HL-60 (cell line): ENCODE measurements at regions not wholly inside any gene's neighbourhood (a gene's known extent, or its start where the extent isn't known, plus 50 kb on each side); places are given as distances from the start of the nearest gene placed in this dataset.

Experiments
- DNase-seq, 2 experiments: peaks; one replicate each; pipeline ENCODE4 v3.0.0-alpha.2; 2010 to 2020; ENCODE audit warnings: low read depth in 1 of 2, low spot score in 1 of 2
- H3K27ac ChIP-seq: fragments of 250-450 bp; sonication (Bioruptor Pico); replicated peaks from 2 replicates; pipeline ENCODE4 v1.5.1; 2020; ENCODE audit warnings: mild to moderate bottlenecking, moderate library complexity
- H3K27me3 ChIP-seq: fragments of 250-450 bp; sonication (Bioruptor Pico); 2 replicates; pipeline ENCODE4 v1.5.1; 2021; ENCODE audit warnings: mild to moderate bottlenecking, moderate library complexity; ENCODE audit not compliant: insufficient read depth, poor library complexity, severe bottlenecking
- H3K4me3 ChIP-seq: replicated peaks from 2 replicates; pipeline ENCODE4 v1.5.1; 2011; ENCODE audit warnings: mild to moderate bottlenecking, control low read depth, low read length; ENCODE audit not compliant: insufficient read depth
- CTCF ChIP-seq: IDR thresholded peaks from one replicate; pipeline ENCODE4 v1.5.1; 2011; ENCODE audit warnings: low read length, control low read depth, inconsistent platforms; ENCODE audit not compliant: insufficient read depth
- GABPA ChIP-seq: IDR thresholded peaks from 2 replicates; pipeline ENCODE4 v1.6.1; 2012; ENCODE audit warnings: low read depth
- POLR2AphosphoS5 ChIP-seq: IDR thresholded peaks from 2 replicates; pipeline ENCODE4 v1.6.1; 2012; ENCODE audit warnings: low read depth
- REST ChIP-seq: IDR thresholded peaks from 2 replicates; pipeline ENCODE4 v1.6.1; 2012; ENCODE audit warnings: low read depth; ENCODE audit not compliant: insufficient replicate concordance
- SPI1 ChIP-seq: IDR thresholded peaks from 2 replicates; pipeline ENCODE4 v1.6.1; 2012; ENCODE audit warnings: low read depth, mild to moderate bottlenecking, borderline replicate concordance

- no peak for DNase-seq
- no peak overlapping the region for H3K27ac ChIP-seq
- TF ChIP-seq CTCF (no peak), POLR2AphosphoS5 (no peak), SPI1 (no peak), GABPA (no peak), REST (no peak)
- no peak overlapping the region for H3K4me3 ChIP-seq
- no peaks in the 10 kb centered on the region for H3K27me3 ChIP-seq
Observed at GRCh38 chr4:57553728-57554127, 443.5 kb upstream of the IGFBP7 start.

GRCh38 chr4:57550198-57550597 is 440.0 kb upstream of the IGFBP7 start:
- no peak overlapping the region for H3K4me3 ChIP-seq
- H3K27ac ChIP-seq = no peak overlapping the region
- no peaks in the 10 kb centered on the region for H3K27me3 ChIP-seq
- no peak for TF ChIP-seq POLR2AphosphoS5
- TF ChIP-seq SPI1 = no peak
- no peak for TF ChIP-seq CTCF
- no peak for TF ChIP-seq REST
- TF ChIP-seq GABPA = no peak
- DNase-seq = no peak

- DNase-seq = no peak
- Histone ChIP-seq H3K4me3 (no peak overlapping the region), H3K27me3 (no peaks in the 10 kb centered on the region), H3K27ac (no peak overlapping the region)
- TF ChIP-seq SPI1 (no peak), POLR2AphosphoS5 (no peak), CTCF (no peak), GABPA (no peak), REST (no peak)
Observed at GRCh38 chr4:57548856-57549255, 438.7 kb upstream of the IGFBP7 start.
